ENCODE measurements at regions not wholly inside any gene's neighbourhood (a gene's known extent, or its start where the extent isn't known, plus 50 kb on each side); places are given as distances from the start of the nearest gene placed in this dataset.

- TF ChIP-seq POLR2A (IDR thresholded peaks at IDR 0.05): no peak
- TF ChIP-seq CTCF (IDR thresholded peaks at IDR 0.05): no peak
- no peaks in the 10 kb centered on the region for H3K27me3 ChIP-seq
- H3K4me3 ChIP-seq: no peak overlapping the region
- no peak for DNase-seq
- no peak overlapping the region for H3K27ac ChIP-seq
- no peaks in the 10 kb centered on the region for H3K9me3 ChIP-seq (replicated peaks in 1 of 3)
- intact Hi-C loops (cut with DNase I): no loop called here
- 75 to 84% (median 80%) methylated on average over 1 of the region's 1 CpG for WGBS, 4 donors
- H3K36me3 ChIP-seq (replicated peaks in 1 of 2): no peaks in the 10 kb centered on the region
- no peaks in the 10 kb centered on the region for H3K4me1 ChIP-seq (replicated peaks in 1 of 2)
Measured at GRCh38 chr14:86402545-86402944, 872.6 kb downstream of the FLRT2 start.

GRCh38 chr14:86391085-86391484 is 861.1 kb downstream of the FLRT2 start:
- Histone ChIP-seq H3K4me3 (no peak overlapping the region), H3K4me1 (replicated peaks in 1 of 2) (no peaks in the 10 kb centered on the region), H3K9me3 (replicated peaks in 1 of 3) (no peaks in the 10 kb centered on the region), H3K27me3 (no peaks in the 10 kb centered on the region), H3K36me3 (replicated peaks in 1 of 2) (no peaks in the 10 kb centered on the region), H3K27ac (no peak overlapping the region)
- 79 to 100% (median 89%) methylated on average over 3 to 6 of the region's 6 CpGs for WGBS, 4 donors
- no peak for TF ChIP-seq POLR2A (IDR thresholded peaks at IDR 0.05)
- intact Hi-C loops (cut with DNase I): no loop called here
- DNase-seq: no peak

GRCh38 chr14:86388216-86388615 is 858.3 kb downstream of the FLRT2 start:
- H3K9me3 ChIP-seq (replicated peaks in 1 of 3): no peaks in the 10 kb centered on the region
- H3K27ac ChIP-seq: no peak overlapping the region
- no peaks in the 10 kb centered on the region for H3K27me3 ChIP-seq
- peak overlapping the region in 1 of 4 donors; percentile 4 for H3K4me3 ChIP-seq
- no peak for DNase-seq
- H3K4me1 ChIP-seq (replicated peaks in 1 of 2): no peaks in the 10 kb centered on the region
- H3K36me3 ChIP-seq (replicated peaks in 1 of 2): no peaks in the 10 kb centered on the region
- intact Hi-C loops (cut with DNase I): no loop called here
- 79 to 88% (median 82%) methylated on average over 3 of the region's 3 CpGs for WGBS, 4 donors
- no peak for TF ChIP-seq POLR2A (IDR thresholded peaks at IDR 0.05)
- TF ChIP-seq CTCF (IDR thresholded peaks at IDR 0.05): no peak

- Histone ChIP-seq H3K9me3 (replicated peaks in 1 of 3) (no peaks in the 10 kb centered on the region), H3K27me3 (no peaks in the 10 kb centered on the region), H3K4me1 (replicated peaks in 1 of 2) (no peaks in the 10 kb centered on the region), H3K36me3 (replicated peaks in 1 of 2) (no peaks in the 10 kb centered on the region), H3K27ac (no peak overlapping the region), H3K4me3 (no peak overlapping the region)
- DNase-seq: no peak
- TF ChIP-seq POLR2A (IDR thresholded peaks at IDR 0.05): no peak
- no peak for TF ChIP-seq CTCF (IDR thresholded peaks at IDR 0.05)
- intact Hi-C loops (cut with DNase I): no loop called here
- whole genome bisulfite sequencing, 4 donors: 64 to 76% (median 71%) methylated on average over 1 of the region's 1 CpG
Measured at GRCh38 chr14:86373886-86374285, 843.9 kb downstream of the FLRT2 start.

GRCh38 chr14:86372402-86372801 is 842.5 kb downstream of the FLRT2 start:
- no peak for DNase-seq
- WGBS, 4 donors: 90 to 100% (median 98%) methylated on average over 1 of the region's 1 CpG
- TF ChIP-seq CTCF (IDR thresholded peaks at IDR 0.05) (no peak), POLR2A (IDR thresholded peaks at IDR 0.05) (no peak)
- Histone ChIP-seq H3K27me3 (no peaks in the 10 kb centered on the region), H3K36me3 (replicated peaks in 1 of 2) (no peaks in the 10 kb centered on the region), H3K9me3 (replicated peaks in 1 of 3) (no peaks in the 10 kb centered on the region), H3K27ac (no peak overlapping the region), H3K4me3 (no peak overlapping the region), H3K4me1 (replicated peaks in 1 of 2) (no peaks in the 10 kb centered on the region)
- intact Hi-C loops (cut with DNase I): no loop called here

Data from adrenal gland (tissue), 9 donors.